Esophagus squamous epithelium (tissue), 4 donors: ENCODE measurements at regions not wholly inside any gene's neighbourhood (a gene's known extent, or its start where the extent isn't known, plus 50 kb on each side); places are given as distances from the start of the nearest gene placed in this dataset.

Experiments
- POLR2A ChIP-seq, 4 donors: fragments of 450-650 bp; IDR thresholded peaks; one replicate each; pipeline ENCODE4 v1.6.1; 2017; ENCODE audit warnings: antibody characterized with exemption in 4 of 4, mild to moderate bottlenecking in 4 of 4, moderate library complexity in 3 of 4
- TF ChIP-seq, protein P1 (sequence below), 6 experiments: fragments of 450-650 bp in 4 of 6; fragments of 200-600 bp in 2 of 6; sonication (generic) in 2 of 6; IDR thresholded peaks; one replicate each; pipeline ENCODE4 v1.5.1; 2016 to 2019; ENCODE audit warnings: antibody characterized with exemption in 6 of 6, mild to moderate bottlenecking in 4 of 6, moderate library complexity in 4 of 6

DNA sequence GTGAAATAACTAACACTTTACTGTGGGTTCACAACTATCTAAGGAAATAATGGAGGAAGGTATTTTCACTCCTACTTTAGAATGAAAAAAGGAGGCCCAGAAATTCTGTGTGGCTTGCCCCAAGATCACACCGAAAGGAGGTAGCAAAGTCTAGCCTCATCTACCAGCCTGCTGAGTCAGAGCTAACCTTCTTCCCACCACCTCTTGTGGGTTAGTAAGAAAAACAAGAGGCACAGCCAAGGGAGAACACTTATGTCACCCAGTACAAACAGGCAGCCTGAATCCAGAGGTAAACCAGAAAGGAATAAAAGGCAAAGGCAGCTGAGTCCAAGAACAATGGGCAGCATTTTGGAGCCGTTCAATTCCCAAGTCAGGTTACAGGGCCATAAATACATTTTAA, 91.9 kb upstream of the RASEF start:
- TF ChIP-seq, protein P1, sequence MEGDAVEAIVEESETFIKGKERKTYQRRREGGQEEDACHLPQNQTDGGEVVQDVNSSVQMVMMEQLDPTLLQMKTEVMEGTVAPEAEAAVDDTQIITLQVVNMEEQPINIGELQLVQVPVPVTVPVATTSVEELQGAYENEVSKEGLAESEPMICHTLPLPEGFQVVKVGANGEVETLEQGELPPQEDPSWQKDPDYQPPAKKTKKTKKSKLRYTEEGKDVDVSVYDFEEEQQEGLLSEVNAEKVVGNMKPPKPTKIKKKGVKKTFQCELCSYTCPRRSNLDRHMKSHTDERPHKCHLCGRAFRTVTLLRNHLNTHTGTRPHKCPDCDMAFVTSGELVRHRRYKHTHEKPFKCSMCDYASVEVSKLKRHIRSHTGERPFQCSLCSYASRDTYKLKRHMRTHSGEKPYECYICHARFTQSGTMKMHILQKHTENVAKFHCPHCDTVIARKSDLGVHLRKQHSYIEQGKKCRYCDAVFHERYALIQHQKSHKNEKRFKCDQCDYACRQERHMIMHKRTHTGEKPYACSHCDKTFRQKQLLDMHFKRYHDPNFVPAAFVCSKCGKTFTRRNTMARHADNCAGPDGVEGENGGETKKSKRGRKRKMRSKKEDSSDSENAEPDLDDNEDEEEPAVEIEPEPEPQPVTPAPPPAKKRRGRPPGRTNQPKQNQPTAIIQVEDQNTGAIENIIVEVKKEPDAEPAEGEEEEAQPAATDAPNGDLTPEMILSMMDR (IDR thresholded peaks at IDR 0.05): no peak
- no peak for TF ChIP-seq POLR2A (IDR thresholded peaks at IDR 0.05)
